ENCODE measurements at regions not wholly inside any gene's neighbourhood (a gene's known extent, or its start where the extent isn't known, plus 50 kb on each side); places are given as distances from the start of the nearest gene placed in this dataset.

DNA sequence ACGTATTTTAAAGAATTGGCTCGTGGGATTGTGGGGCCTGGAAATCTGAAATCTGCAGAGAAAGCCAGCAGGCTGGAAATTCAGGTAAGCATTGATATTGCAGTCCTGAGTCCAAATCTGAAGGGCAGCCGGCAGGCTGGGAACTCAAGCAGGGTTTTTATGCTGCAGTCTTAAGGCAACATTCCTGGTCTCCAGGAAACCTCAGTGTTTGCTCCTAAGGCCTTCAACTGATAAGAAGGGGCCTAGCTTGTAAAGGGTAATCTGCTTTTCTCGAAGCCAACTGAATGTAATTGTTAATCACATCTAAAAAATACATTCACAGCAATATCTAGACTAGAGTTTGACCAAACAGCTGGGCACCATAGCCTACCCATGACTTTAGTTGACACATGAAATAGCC is 154.4 kb downstream of the EFNB2 start:
- DNase-seq, result no peak

DNA sequence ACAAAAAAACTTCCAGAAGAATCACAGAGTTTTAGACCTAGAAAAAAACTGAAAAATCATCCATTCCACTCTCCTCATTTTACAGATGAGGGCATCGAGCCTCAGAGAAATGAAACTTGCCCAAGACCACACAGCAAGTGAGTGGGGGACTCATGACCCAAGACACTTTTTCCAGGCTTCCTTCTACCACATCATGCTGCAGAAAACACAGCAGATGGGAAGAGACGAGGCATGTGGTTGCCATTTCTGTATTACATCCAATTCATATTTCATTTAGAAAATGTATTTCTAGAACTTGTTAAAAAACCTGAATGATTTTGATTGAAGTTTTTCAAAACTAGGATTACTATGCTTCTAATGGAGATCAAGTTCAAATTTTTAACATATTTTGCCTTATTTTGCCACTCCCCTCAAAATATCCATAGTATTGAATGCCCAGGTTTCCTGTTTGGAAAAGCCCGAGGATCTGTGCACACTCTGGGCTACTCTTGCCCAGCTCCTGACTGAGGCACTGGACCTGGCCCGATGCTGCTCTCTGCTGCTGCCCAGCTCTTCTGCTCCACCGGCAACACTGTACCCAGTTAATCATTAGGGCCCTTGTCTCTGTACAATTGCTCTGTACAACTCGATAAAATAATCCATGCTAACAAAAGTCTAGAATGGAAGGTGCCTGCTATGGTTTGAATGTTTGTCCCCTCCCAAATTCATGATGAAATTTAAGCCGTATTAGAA is 157.4 kb downstream of the EFNB2 start:
- no peak for DNase-seq

DNA sequence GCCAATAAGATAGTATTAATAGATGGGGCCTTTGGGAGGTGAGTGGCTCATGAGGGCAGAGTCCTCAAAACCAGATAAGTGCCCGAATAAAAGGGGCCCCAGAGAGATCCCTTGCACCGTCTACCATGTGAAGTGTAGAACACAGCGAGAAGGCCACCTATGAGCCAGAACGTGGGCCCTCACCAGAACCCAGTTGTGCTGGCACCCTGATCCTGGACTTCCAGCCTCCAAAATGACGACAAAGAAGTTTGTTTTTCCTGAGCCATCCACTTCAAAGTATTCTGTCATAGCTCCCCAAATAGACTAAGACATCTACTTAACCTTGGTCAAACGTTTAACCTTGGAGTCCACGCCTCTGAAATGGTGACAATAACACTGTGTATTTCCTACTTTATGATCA is 158.1 kb downstream of the EFNB2 start:
- no peak for DNase-seq

DNA sequence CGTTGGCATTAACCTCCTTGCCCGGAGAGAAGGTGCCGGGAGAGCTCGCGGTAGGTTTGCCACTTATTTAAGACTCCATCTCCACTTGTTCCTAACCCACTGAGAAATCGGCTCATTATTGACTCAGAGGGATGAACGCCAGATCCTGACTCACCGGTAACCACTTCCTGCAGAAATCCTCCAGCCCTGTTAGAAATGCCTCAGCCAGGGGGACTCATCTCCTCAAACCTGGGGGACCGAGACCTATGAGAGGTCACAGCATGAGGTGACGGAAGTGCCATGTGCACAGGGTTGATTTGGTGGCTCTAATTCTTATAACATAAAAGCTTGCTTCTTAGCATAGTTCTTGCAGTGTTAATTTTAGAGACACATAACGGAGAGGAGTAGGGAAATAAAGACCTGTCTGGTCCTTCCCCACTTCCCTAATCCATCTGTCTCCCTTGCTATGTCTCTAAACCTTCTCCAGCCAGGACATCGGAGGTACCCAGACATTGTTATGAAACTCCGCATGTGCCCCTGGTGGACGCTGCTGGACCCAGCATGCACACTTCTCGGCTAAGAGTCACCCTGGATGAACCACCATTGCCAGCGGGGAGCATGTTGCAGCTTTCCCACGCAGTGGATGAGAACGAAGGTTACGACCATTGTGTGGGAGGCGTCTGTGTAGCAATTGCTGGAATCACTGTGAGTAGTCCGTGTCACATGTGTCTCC is 158.9 kb downstream of the EFNB2 start:
- DNase-seq, result no peak

DNA sequence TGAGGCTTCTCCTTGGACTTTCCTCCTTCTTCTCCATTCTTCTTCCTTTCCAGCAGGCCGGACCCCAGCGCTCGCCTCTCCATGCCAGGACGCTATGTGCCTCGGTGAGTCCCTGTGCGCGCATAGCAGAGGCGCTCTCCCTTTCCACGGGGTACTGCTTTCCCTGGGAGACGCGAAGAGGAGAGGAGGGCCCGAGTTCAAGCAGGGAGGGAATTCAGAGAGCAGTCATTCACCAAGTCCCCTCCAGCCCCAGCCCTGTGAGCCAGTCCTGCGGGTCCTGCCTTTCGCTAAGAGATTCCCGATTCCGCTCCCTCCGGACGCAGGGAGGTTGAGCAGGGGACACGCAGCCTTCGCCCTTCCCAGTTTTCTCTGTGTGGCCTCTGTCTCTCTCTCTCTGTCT is 160.4 kb downstream of the EFNB2 start:
- DNase-seq, result no peak

DNA sequence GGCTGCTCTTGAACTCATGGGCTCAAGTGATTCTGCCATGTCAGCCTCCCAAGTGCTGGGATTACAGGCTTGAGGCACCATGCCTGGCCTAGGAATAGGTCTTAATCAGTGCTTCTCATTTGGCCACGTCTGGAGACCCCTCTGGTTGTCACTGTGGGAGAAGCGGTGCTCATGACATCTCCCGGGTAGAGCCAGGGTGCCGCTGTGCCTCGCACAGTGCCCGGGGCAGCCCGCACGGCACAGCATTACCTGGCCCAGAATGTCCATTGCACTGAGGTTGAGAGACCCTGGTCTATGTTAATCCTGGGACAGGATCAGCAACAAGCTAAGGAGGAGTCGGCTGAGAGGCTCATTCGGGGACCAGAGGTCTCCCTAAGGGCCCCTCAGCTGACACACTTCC is 160.8 kb downstream of the EFNB2 start:
- DNase-seq, result no peak

DNA sequence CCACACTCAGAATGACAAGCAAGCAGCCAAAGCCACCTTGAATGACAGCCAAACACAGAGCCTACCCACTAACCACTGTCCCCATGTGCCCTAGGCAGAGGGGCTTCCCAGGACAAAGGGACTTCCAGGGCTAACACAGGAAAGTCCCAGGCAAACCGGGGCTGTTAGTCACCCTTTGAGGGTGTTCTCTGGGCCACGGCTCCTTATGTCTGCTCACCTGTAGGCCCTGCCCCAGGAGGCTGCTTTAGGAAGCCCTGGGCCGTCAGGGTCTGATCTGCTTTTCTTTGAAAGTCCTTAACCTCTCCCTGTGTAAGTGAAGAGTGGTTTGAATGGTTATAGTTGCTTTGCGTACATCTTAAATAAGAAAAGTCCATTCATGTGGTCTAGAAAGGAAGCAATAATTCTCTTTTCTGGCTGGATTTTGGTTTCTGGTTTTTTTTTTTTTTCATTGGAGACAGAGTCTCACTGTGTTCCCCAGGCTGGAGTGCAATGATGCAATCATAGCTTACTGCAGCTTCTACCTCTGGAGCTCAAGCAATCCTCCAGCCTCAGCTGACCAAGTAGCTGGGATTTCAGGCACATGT is 161.4 kb downstream of the EFNB2 start:
- DNase-seq, result no peak

DNA sequence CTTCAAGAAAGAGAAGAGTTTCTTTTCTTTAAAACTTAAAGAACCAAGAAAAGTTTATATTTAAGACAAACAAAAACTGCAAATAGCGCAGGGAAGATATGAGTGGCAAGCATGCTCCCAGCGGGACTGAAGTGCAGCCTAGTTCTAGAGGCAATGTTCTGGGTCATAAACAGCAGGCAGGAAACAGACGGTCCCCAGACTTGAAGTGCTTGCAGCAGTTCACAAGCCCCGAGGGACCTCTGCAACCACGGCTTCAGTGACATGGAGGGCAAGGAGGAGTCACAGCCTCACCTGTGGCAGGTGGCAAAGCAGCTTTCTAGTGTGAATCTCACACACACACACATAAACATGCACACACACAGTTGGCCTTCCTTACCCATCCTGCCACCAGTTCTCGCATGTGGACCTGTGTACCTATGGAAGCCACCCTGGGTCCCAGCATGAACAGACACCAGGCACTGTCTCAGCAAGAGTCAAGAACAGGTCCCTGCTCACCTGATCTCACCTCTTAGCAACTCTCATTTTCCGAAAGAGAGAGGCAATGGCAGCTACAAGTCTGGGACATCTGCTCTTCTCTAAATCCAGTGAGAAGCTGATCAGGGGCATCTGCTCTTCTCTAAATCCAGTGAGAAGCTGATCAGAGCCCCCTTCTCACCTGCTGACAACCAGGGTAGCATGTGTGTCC is 162.0 kb downstream of the EFNB2 start:
- DNase-seq, result peak; percentile 73

DNA sequence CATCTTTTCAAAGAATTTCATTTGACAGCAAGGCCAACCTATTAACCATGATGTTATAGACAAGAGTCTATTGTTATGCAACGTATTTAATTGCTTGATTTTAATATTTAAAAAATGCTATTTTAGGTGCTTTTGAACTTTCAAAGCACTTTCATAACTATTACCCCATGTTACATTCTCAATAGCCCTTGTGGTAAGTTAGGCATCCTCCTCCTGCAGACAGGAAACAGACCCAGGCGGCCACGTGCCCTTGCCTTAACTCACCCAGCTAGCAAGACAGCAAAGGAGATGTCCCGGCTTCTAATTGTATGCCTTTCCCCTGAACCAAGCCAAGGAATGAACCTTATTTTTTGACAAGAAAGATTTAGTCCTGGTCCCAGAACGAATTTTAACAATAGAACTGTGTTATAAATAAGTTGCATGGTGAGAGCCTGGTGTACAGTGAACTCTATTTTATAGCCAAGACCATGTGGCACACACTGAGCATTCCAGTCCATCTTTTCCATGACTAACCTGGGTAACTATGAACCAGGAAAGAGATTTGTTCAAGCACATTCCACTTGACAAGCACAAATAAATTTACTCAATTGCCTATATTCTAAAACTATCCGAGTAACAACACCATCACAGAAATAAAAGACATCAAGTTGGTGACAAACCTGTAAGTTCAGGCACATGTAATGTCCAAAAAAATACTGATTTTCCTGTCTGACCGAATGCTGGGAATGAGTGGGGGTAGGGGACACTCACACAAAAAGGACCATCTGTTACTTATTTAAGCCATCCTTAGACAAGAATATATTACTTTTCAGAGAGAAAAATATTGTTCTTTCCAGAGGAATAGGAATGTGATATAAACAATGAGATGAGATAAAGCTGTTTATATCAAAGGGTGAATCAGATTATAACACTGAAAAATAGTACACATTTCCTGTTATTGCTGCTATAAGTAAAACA is 163.0 kb downstream of the EFNB2 start:
- DNase-seq, result no peak

DNA sequence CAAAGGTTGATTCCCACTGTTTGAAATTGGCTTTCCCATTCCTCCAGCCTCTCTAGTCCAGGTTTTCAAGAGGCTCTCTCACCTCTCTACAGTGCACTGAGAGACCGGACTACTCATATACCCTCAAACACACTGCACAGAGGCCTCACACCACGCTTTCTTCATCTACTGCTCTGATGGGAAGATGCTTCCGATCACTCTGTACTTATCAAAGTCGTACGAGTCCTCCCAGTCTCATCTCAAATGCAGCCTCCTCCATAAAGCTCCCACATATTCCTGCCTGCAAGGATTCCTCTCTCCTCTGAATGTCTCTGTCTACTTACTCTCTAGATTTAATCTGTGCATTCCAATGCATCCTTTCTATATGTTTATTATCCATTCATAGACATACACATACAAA is 164.4 kb downstream of the EFNB2 start:
- DNase-seq, result no peak

DNA sequence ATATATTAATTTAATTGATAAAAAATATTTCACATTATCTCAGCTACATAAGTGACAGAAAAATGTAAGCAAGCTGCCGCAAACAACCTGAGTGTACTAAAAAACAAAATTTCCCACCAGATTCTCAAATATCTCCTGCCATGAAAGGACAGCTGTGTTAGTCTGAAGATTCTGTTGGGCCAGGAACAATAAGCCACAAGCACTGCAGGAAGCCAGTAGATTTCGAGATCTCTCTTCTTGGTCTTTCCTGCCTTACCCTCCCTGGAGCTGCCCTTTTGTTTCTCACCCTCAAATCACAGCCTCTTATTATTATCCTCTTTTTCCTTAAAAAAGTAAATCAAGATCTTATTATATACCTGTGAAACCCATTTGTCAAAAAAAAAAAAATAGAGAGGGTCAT is 165.6 kb downstream of the EFNB2 start:
- no peak for DNase-seq

DNA sequence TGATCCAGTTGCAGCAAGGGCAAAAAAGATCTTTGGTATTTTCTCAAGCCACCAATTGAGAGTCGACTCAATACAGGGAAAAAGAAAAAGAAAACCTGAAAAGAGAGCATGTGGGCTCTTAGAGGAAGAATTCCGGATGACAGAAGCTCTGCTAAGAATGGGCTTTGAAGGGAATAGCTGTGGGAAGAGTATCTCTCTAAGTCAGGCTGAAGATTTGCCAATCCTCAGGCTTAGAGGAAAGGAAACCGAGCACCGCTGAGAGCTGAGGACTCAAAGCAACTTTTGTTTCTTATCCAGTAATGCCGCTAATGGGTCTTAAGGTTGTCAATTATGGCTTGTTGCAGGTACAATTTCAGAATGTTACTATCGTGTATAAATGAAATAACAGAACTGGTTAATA is 166.4 kb downstream of the EFNB2 start:
- no peak for DNase-seq

DNA sequence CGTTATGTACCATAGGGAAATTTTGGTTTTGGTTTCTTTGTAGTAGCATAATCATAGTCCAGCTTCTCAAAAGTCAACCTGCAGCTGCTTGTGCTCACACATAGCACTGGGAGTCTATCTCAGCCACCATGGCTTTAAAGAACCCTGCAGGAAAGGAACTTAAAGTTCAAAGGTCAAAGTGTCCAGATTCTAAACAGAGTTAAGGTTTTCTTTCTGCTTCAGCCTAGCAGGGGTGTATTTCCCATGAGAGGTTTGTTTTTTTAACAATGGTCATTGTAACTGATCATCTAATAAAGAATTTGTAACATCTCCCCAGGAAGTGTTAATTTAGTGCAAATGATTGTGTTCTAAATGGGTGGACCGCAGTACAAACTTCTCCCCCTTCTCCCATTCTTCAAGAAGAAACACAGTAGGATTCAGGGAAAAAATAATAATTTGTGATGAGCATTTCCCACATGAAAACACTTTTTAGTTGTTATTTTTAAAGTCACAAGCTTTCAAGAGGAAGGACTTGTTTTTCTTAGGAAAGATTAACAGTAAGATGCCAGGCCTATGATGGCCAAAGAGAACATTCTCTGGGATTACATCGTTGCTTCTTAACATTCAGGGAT is 168.0 kb downstream of the EFNB2 start:
- DNase-seq, result no peak

DNA sequence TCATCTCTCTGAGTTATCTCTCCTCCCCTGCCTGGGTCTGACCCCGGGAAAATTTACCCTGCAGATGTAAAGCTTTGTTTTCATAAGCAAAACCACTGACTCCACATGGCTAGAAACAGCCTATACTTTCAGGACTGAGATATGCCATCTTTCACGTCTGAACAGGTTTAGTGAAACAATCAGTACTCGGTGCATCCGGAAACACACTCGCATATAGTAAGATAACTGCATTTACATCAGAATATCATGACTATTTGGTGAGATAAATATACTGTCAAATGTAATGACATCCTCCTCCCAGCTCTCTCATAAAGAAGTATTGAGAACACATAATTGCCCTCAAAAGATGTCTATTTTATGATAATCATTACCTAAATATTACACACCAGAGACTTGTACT is 172.8 kb downstream of the EFNB2 start:
- no peak for DNase-seq

DNA sequence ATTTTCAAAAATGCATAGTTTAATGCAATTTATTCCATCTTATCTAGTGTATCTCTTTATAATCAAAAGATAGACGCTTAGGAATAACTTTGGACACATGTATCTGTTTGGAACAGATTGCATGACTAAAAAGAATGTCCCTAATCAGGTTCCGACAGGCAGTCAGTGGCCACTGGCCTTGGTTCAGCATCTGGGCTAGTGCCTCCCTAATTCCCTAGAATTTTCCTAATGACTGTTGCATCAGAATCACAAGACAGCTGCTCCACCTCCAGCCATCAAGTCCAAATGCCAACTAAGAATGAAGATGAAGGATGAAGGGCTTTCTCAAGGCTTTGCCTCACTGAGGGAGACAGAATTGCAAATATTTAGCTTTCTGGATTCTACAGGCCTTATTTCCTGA is 173.8 kb downstream of the EFNB2 start:
- DNase-seq, result no peak

DNA sequence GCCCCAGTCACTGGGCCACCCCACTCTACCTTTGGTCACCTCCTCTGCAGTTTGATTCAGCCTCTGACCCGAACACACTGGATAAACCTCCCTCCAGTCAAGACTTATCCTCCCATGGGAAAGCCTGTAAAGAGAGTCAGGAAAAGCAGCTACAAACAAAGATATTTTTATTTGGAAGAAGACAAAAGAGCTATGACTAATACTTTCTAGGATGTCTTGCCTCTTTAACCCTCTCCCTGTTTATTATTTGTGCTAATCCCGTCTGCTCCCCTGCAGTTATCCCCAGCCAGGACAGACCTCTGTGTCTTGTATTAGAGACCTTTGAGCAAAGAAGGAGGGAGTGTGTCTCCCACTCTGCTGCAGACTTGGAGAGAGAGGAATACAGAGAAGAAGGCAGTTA is 178.3 kb downstream of the EFNB2 start:
- DNase-seq, result no peak

DNA sequence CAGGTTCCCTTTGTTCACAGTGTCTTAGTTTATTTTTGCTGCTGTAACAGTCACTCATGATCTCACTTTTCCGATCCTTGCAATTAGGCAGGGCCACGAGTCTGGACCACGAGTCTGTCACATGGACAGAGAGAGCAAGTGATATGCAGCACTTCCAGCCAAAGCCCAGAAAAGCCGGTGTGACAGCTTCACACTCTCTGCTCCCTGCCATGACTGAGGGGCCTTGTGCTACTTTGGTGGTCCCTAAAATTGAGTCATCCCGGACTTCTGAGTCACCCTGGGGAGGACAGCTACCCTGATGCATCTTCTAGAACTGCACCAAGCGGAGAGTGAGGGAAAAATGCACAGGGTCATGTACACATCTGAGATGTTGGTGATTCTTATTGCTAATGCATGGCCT is 179.6 kb downstream of the EFNB2 start:
- no peak for DNase-seq

DNA sequence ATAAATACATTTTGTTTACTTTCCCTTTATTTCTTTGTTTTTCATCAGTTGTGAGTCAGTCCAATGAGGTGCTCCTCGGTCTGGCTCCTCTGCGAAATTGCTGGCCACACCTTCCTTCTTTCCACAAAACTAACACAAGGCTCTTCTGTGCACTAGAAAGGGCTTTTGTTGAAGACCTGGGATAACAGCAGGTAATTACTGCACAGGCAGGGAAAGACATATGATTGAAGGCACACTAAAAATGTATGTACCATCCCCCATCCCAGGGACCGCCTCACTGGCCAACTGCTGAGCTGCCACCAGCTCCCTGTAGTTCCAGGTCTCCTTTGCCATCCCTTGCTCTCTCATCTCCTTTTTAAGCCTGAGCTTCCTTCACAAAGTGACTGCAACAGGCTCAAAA is 180.5 kb downstream of the EFNB2 start:
- DNase-seq, result no peak

DNA sequence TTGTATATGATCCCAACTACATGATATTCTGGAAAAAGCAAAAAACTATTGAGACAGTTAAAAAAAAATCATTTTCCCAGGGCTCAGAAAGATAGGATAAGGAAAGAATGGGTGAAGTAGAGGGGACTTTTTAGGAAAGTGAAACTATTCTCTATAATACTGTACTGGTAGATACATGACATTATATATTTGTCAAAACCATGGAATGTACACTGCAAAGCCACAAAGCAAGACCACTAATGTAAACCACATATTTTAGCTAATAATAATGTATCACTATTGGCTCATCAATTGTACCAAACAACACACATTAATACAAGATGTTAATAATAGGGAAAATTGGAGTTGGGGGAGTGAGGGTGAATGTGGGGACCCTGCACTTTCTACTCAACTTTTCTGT is 182.6 kb downstream of the EFNB2 start:
- no peak for DNase-seq

DNA sequence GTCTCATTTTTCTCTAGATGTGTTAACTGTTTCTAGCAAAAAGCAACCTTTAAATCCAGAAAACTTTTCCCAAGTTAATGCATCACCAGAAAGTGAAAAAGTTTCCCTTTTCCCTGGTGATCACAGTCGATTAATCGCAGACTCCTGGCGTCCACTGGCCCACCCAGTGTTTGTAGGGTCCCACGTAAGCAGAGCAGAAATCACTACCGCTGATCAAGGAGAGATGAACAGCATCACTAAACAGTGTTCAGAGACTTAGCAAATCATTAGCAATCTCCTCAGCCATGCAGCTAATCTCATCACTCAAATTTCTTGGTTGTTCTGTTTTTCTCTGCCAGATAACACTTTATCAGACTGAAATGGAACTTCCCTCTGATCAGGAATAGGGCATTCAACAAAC is 184.2 kb downstream of the EFNB2 start:
- no peak for DNase-seq

DNA sequence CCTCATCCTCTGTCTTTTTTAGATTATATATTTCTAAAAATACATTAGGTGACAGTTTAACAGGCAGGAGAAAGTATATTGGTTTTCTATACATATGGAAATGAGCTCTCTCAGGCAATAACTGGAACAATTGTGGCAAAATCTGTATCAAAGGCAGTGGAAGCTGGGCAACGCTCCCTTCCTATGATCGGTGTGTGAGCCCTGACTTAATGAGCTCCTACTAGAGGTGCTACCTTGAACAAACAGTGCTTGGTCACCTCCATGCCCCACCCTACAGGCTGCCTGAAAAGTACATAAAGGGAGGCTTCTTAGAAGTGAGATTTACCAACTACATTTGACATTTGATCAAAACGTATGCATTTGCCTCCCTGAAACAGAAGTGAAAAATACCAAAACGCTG is 185.3 kb downstream of the EFNB2 start:
- no peak for DNase-seq

Data from NCI-H1105 (cell line).